HCT116 (cell line): ENCODE measurements at regions not wholly inside any gene's neighbourhood (a gene's known extent, or its start where the extent isn't known, plus 50 kb on each side); places are given as distances from the start of the nearest gene placed in this dataset.

Experiments used
- ATAC-seq: fragments of 200-7000 bp; cut with Tn5 transposase; 2 replicates; pipeline ENCODE4 v1.9.1; 2020; ENCODE audit warnings: mild to moderate bottlenecking, moderate library complexity
- BruUV-seq: library from RNA; stranded (reverse); fragments of 400-500 nt; replicated peaks from 2 replicates; lab custom pipeline; 2021; lab: Mats Ljungman, UMichigan
- CTCF ChIA-PET: fragments of 300-600 bp; sonication (Branson Sonifier 250); formaldehyde crosslinking; loops from one replicate; lab custom pipeline; 2021; ENCODE audit warnings: antibody characterized with exemption; lab: Charles Lee
- POLR2A ChIA-PET: fragments of 300-600, 350-600 bp; sonication (Branson Sonifier 250); formaldehyde crosslinking; loops from one replicate; lab custom pipeline; 2021; ENCODE audit warnings: antibody characterized with exemption; lab: Charles Lee
- RAD21 ChIA-PET, 2 experiments: fragments of 300-600 bp; sonication (Branson Sonifier 250); formaldehyde crosslinking; loops; one replicate each; lab custom pipeline; 2023; ENCODE audit warnings: low total read pairs in 2 of 2; ENCODE audit not compliant: uncharacterized antibody in 2 of 2, unreplicated experiment in 2 of 2, low non-redundant PET in 1 of 2; lab: Charles Lee
- DNase-seq: peaks from one replicate; pipeline ENCODE4 v3.0.0-alpha.2; 2010; ENCODE audit warnings: low read depth, low spot score
- H2AFZ ChIP-seq: fragments of 200-600 bp; shearing (Covaris generic), sonication (generic); 2 replicates; pipeline ENCODE4 v1.6.1; 2017; ENCODE audit warnings: low read depth, mixed run types, mixed read lengths, antibody characterized with exemption, low read length; ENCODE audit not compliant: poor library complexity, severe bottlenecking
- H3K27ac ChIP-seq: 2 replicates; pipeline ENCODE4 v1.5.1; 2012; ENCODE audit warnings: low read depth, low read length
- H3K27me3 ChIP-seq: fragments of 200-600 bp; sonication (generic); 2 replicates; pipeline ENCODE4 v1.6.1; 2016; ENCODE audit warnings: mixed run types, low read length, mixed read lengths; ENCODE audit not compliant: insufficient read depth
- H3K36me3 ChIP-seq, 2 experiments: fragments of 200-500 bp in 1 of 2; fragments of 200-600 bp in 1 of 2; sonication (Bioruptor generic) in 1 of 2; sonication (generic) in 1 of 2; 2 replicates each; pipeline versions ENCODE4 v1.5.1 to v1.6.1; 2014 to 2016; ENCODE audit warnings: low read length in 2 of 2, inconsistent platforms in 1 of 2, mixed read lengths in 1 of 2, mixed run types in 1 of 2; ENCODE audit not compliant: insufficient read depth in 2 of 2, control insufficient read depth in 1 of 2
- H3K4me1 ChIP-seq, 2 experiments: fragments of 200-600 bp in 1 of 2; sonication (generic) in 1 of 2; 2 replicates each; pipeline versions ENCODE4 v1.5.1 to v1.6.1; 2012 to 2017; ENCODE audit warnings: low read length in 2 of 2, inconsistent platforms in 1 of 2, mild to moderate bottlenecking in 1 of 2, mixed read lengths in 1 of 2, mixed run types in 1 of 2, moderate library complexity in 1 of 2; ENCODE audit not compliant: insufficient read depth in 2 of 2, control insufficient read depth in 1 of 2
- H3K4me2 ChIP-seq: fragments of 200-600 bp; sonication (generic); 2 replicates; pipeline ENCODE4 v1.6.1; 2017; ENCODE audit warnings: mixed run types, low read length, mixed read lengths
- H3K4me3 ChIP-seq, 2 experiments: fragments of 200-600 bp in 1 of 2; sonication (generic) in 1 of 2; replicated peaks in 1 of 2; 2 replicates each; pipeline ENCODE4 v1.5.1; 2011 to 2016; ENCODE audit warnings: low read length in 2 of 2, control low read depth in 1 of 2, low read depth in 1 of 2, mild to moderate bottlenecking in 1 of 2, mixed read lengths in 1 of 2, mixed run types in 1 of 2
- H3K79me2 ChIP-seq: fragments of 200-600 bp; sonication (generic); 2 replicates; pipeline ENCODE4 v1.6.1; 2017; ENCODE audit warnings: mild to moderate bottlenecking, mixed run types, low read length, moderate library complexity, mixed read lengths; ENCODE audit not compliant: insufficient read depth
- H3K9ac ChIP-seq: fragments of 200-600 bp; sonication (generic); 2 replicates; pipeline ENCODE4 v1.6.1; 2016; ENCODE audit warnings: low read length, mixed read lengths
- H3K9me2 ChIP-seq: fragments of 200-600 bp; sonication (generic), shearing (Covaris generic); 2 replicates; pipeline ENCODE4 v1.6.1; 2017; ENCODE audit warnings: mixed run types, mild to moderate bottlenecking, moderate library complexity; ENCODE audit not compliant: insufficient read depth
- H3K9me3 ChIP-seq, 2 experiments: fragments of 200-500 bp in 1 of 2; fragments of 200-600 bp in 1 of 2; sonication (Bioruptor generic) in 1 of 2; sonication (generic) in 1 of 2; 2 replicates each; pipeline ENCODE4 v1.6.1; 2014 to 2017; ENCODE audit warnings: low read length in 2 of 2, mixed read lengths in 2 of 2, inconsistent platforms in 1 of 2, low read depth in 1 of 2, mild to moderate bottlenecking in 1 of 2, mixed run types in 1 of 2, moderate library complexity in 1 of 2; ENCODE audit not compliant: control insufficient read depth in 1 of 2, insufficient read depth in 1 of 2
- H4K20me1 ChIP-seq: fragments of 200-600 bp; sonication (generic), shearing (Covaris generic); 2 replicates; pipeline ENCODE4 v1.6.1; 2017; ENCODE audit warnings: mixed run types, mild to moderate bottlenecking, moderate library complexity; ENCODE audit not compliant: insufficient read depth
- CBX3 ChIP-seq: IDR thresholded peaks from 2 replicates; pipeline ENCODE4 v1.6.1; 2012; ENCODE audit warnings: low read depth
- CEBPB ChIP-seq: IDR thresholded peaks from 2 replicates; pipeline ENCODE4 v1.6.1; 2012; ENCODE audit warnings: low read depth
- ELF1 ChIP-seq: IDR thresholded peaks from 2 replicates; pipeline ENCODE4 v1.6.1; 2012; ENCODE audit warnings: low read depth, borderline replicate concordance
- EZH2 ChIP-seq: fragments of 200-600 bp; sonication (generic); IDR thresholded peaks from 2 replicates; pipeline ENCODE4 v1.6.1; 2017; ENCODE audit warnings: antibody characterized with exemption, mixed run types
- FOSL1 ChIP-seq: IDR thresholded peaks from 2 replicates; pipeline ENCODE4 v1.6.1; 2012; ENCODE audit warnings: low read depth
- JUND ChIP-seq: IDR thresholded peaks from 2 replicates; pipeline ENCODE4 v1.6.1; 2012
- POLR2A ChIP-seq: IDR thresholded peaks from 2 replicates; pipeline ENCODE4 v1.7.0; 2011; ENCODE audit warnings: borderline replicate concordance; ENCODE audit not compliant: insufficient read depth, insufficient read length; ENCODE audit errors: extremely low read depth
- POLR2AphosphoS5 ChIP-seq: IDR thresholded peaks from 2 replicates; pipeline ENCODE4 v1.6.1; 2011; ENCODE audit warnings: mild to moderate bottlenecking, low read depth, low read length, moderate library complexity
- RAD21 ChIP-seq: IDR thresholded peaks from 2 replicates; pipeline ENCODE4 v1.6.1; 2012; ENCODE audit warnings: low read depth, mild to moderate bottlenecking
- SIN3A ChIP-seq: IDR thresholded peaks from 2 replicates; pipeline ENCODE4 v1.6.1; 2012; ENCODE audit warnings: low read depth
- TCF7L2 ChIP-seq: IDR thresholded peaks from 2 replicates; pipeline ENCODE4 v1.7.0; 2011; ENCODE audit warnings: borderline replicate concordance, inconsistent platforms; ENCODE audit not compliant: insufficient read depth, insufficient read length; ENCODE audit errors: extremely low read depth
- YY1 ChIP-seq: IDR thresholded peaks from 2 replicates; pipeline ENCODE4 v1.6.1; 2011; ENCODE audit warnings: low read length, low read depth, moderate library complexity, mild to moderate bottlenecking; ENCODE audit not compliant: insufficient replicate concordance; ENCODE audit errors: extremely low read depth
- ZNF274 ChIP-seq: fragments of 200-500 bp; sonication (Bioruptor generic); IDR thresholded peaks from 2 replicates; pipeline ENCODE4 v1.6.1; 2014; ENCODE audit warnings: mild to moderate bottlenecking, low read depth, low read length, inconsistent platforms
- intact Hi-C: fragments of 100-400 bp; cut with micrococcal nuclease; formaldehyde crosslinking; loops from 2 replicates; pipeline ENCODE4 v1.10.0; 2022
- TF ChIP-seq, protein P1 (sequence below): IDR thresholded peaks from 2 replicates; pipeline ENCODE4 v1.6.1; 2012
- TF ChIP-seq, protein P2 (sequence below): IDR thresholded peaks from 2 replicates; pipeline ENCODE4 v1.6.1; 2011; ENCODE audit warnings: mild to moderate bottlenecking, low read length, moderate library complexity; ENCODE audit not compliant: insufficient replicate concordance; ENCODE audit errors: extremely low read depth

- Histone ChIP-seq H3K27me3 (no peaks in the 10 kb centered on the region), H3K27ac (no peak overlapping the region), H3K9me3 (peaks cover 4 to 14% of the 10 kb centered on the region in 2 experiments; a peak in 2 of 4 replicates), H3K9me2 (no peaks in the 10 kb centered on the region), H3K36me3 (no peaks in the 10 kb centered on the region), H4K20me1 (no peaks in the 10 kb centered on the region), H3K4me2 (no peak overlapping the region), H3K4me3 (no peak overlapping the region), H3K4me1 (no peaks in the 10 kb centered on the region), H2AFZ (no peak overlapping the region), H3K79me2 (no peaks in the 10 kb centered on the region), H3K9ac (no peak overlapping the region)
- TF ChIP-seq POLR2AphosphoS5 (no peak), EZH2 (no peak), ELF1 (no peak), SIN3A (no peak), ZNF274 (no peak), POLR2A (no peak), RAD21 (no peak), YY1 (no peak), CEBPB (no peak), JUND (no peak), TCF7L2 (no peak), FOSL1 (no peak), CBX3 (no peak)
- TF ChIP-seq, protein P1, sequence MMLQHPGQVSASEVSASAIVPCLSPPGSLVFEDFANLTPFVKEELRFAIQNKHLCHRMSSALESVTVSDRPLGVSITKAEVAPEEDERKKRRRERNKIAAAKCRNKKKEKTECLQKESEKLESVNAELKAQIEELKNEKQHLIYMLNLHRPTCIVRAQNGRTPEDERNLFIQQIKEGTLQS, result no peak
- TF ChIP-seq, protein P2, sequence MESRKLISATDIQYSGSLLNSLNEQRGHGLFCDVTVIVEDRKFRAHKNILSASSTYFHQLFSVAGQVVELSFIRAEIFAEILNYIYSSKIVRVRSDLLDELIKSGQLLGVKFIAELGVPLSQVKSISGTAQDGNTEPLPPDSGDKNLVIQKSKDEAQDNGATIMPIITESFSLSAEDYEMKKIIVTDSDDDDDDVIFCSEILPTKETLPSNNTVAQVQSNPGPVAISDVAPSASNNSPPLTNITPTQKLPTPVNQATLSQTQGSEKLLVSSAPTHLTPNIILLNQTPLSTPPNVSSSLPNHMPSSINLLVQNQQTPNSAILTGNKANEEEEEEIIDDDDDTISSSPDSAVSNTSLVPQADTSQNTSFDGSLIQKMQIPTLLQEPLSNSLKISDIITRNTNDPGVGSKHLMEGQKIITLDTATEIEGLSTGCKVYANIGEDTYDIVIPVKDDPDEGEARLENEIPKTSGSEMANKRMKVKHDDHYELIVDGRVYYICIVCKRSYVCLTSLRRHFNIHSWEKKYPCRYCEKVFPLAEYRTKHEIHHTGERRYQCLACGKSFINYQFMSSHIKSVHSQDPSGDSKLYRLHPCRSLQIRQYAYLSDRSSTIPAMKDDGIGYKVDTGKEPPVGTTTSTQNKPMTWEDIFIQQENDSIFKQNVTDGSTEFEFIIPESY, result no peak
- RAD21 ChIA-PET, result no interaction called here
- CTCF ChIA-PET, result no interaction called here
- BruUV-seq, result no TSS peak
- intact Hi-C loops, result no loop called here
- ATAC-seq (no peak), DNase-seq (no peak)
- POLR2A ChIA-PET, result no interaction called here
These were observed 573.8 kb upstream of the FAT3 start for GRCh38 chr11:91650802-91651201.
